C4-2B (cell line): ENCODE measurements at regions not wholly inside any gene's neighbourhood (a gene's known extent, or its start where the extent isn't known, plus 50 kb on each side); places are given as distances from the start of the nearest gene placed in this dataset.

Source experiments
- CTCF ChIP-seq: fragments of 450-650 bp; conservative IDR thresholded peaks from 2 replicates; pipeline ENCODE4 v1.5.1; 2017; ENCODE audit warnings: mild to moderate bottlenecking
- ZFX ChIP-seq: fragments of 450-650 bp; IDR thresholded peaks from 2 replicates; pipeline ENCODE4 v1.6.1; 2017

- no peak for TF ChIP-seq CTCF
- no peak for TF ChIP-seq ZFX
Observed at GRCh38 chr4:189826657-189827056, 114.0 kb upstream of the FRG1 start.
